ENCODE measurements at regions not wholly inside any gene's neighbourhood (a gene's known extent, or its start where the extent isn't known, plus 50 kb on each side); places are given as distances from the start of the nearest gene placed in this dataset.

DNA sequence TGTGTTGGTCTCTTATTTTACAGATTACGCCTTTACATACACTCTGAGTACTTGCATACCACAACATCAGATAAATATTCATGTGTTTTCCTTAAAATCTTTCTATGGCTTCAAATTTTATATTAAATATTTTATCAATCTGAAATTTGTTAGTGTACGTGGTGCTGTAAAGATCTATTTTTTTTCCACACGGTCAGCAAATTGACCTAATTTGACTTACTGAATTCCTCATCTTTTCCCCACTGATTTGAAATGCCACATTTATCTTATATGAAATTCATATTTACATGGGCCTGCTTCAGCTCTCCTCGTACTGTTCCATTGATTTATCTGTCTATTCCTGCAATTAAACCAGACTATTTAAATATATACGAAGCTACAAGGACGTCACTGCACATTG lies 433.8 kb upstream of the ZNF507 start:
- TF ChIP-seq, protein P1, sequence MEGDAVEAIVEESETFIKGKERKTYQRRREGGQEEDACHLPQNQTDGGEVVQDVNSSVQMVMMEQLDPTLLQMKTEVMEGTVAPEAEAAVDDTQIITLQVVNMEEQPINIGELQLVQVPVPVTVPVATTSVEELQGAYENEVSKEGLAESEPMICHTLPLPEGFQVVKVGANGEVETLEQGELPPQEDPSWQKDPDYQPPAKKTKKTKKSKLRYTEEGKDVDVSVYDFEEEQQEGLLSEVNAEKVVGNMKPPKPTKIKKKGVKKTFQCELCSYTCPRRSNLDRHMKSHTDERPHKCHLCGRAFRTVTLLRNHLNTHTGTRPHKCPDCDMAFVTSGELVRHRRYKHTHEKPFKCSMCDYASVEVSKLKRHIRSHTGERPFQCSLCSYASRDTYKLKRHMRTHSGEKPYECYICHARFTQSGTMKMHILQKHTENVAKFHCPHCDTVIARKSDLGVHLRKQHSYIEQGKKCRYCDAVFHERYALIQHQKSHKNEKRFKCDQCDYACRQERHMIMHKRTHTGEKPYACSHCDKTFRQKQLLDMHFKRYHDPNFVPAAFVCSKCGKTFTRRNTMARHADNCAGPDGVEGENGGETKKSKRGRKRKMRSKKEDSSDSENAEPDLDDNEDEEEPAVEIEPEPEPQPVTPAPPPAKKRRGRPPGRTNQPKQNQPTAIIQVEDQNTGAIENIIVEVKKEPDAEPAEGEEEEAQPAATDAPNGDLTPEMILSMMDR (IDR thresholded peaks at IDR 0.05), result no peak
- TF ChIP-seq POLR2A (IDR thresholded peaks at IDR 0.05), result no peak
